ENCODE measurements at regions not wholly inside any gene's neighbourhood (a gene's known extent, or its start where the extent isn't known, plus 50 kb on each side); places are given as distances from the start of the nearest gene placed in this dataset.
"Not testable (repeated sequence)": the region's sequence is repeated elsewhere in the genome, so short reads cannot be mapped to it uniquely, and the experiment has no call there.

DNA sequence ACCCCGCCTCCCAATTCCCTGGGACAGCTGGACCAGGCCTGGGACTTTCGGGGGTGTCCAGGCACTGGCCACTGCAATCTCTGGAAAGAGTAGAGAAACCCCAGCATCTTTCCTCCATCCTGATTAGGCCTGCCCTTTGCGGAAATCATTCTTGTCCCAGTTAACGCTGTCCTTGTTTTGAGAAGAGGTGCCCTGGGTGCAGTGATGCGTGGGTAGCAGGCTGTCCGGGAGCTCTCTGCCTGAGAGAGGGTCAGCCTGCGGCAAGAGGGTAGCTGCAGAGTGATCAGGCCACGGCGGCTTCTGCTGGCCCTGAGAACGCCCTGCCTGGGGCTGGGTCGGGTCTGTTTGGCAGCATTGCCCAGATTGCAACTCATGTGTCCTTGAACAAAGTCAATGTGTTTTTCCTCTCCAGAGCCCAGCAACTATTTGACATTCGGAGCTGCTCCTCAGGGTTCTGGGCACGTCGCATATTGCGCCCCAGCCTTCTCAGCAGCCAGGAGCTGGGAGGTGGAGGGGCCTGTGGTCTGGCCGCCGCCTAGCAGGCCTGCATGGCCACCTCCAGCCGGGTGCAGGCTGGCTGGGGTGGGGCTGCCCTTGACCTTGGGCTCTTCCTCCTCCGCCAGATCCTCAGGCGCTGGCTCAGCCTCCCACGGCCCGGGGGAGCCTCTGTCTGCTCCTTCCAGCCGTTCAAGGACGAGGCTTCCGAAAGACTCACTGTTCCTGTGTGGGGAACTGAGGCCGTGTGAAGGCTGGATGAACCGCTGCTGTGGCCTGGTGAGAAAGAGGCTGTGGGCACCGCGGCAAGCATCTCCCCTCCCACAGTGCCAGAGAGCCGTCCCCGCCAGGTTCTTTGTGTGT, 150.1 kb upstream of the ZNF469 start:
- not testable (repeated sequence) for TF ChIP-seq EZH2phosphoT487 (IDR thresholded peaks at IDR 0.05; ENCODE audit: insufficient read depth, low read depth); EZH2 (IDR thresholded peaks at IDR 0.05; ENCODE audit: insufficient read depth, poor library complexity, severe bottlenecking)

Measured in GM23248 (cell line).